Smooth muscle cell (in vitro differentiated cells): ENCODE measurements at regions not wholly inside any gene's neighbourhood (a gene's known extent, or its start where the extent isn't known, plus 50 kb on each side); places are given as distances from the start of the nearest gene placed in this dataset.
"Not testable (repeated sequence)": the region's sequence is repeated elsewhere in the genome, so short reads cannot be mapped to it uniquely, and the experiment has no call there.

Experiments
- DNase-seq: peaks from one replicate; lab custom pipeline; 2025; ENCODE audit not compliant: unreplicated experiment; lab: John Stamatoyannopoulos, UW
- H2AFZ ChIP-seq: fragments of 200-600 bp; sonication (generic); 2 replicates; pipeline ENCODE4 v1.6.0; 2016; ENCODE audit warnings: antibody characterized with exemption, low read depth, mild to moderate bottlenecking
- H3F3A ChIP-seq: fragments of 200-600 bp; sonication (generic); 2 replicates; pipeline ENCODE4 v1.6.0; 2017; ENCODE audit warnings: antibody characterized with exemption, low read depth
- H3K27ac ChIP-seq: fragments of 200-600 bp; sonication (generic); 2 replicates; pipeline ENCODE4 v1.5.1; 2016; ENCODE audit warnings: low read depth, mild to moderate bottlenecking
- H3K27me3 ChIP-seq: fragments of 200-600 bp; sonication (generic); 2 replicates; pipeline ENCODE4 v1.6.1; 2016; ENCODE audit warnings: low read depth, mild to moderate bottlenecking
- H3K36me3 ChIP-seq: fragments of 200-600 bp; sonication (generic); 2 replicates; pipeline ENCODE4 v1.5.1; 2016; ENCODE audit warnings: low read depth
- H3K4me1 ChIP-seq: fragments of 200-600 bp; sonication (generic); 2 replicates; pipeline ENCODE4 v1.5.1; 2016; ENCODE audit warnings: low read depth
- H3K4me2 ChIP-seq: fragments of 200-600 bp; sonication (generic); 2 replicates; pipeline ENCODE4 v1.6.0; 2016; ENCODE audit warnings: mild to moderate bottlenecking
- H3K4me3 ChIP-seq: fragments of 200-600 bp; sonication (generic); 2 replicates; pipeline ENCODE4 v1.5.1; 2016; ENCODE audit warnings: mild to moderate bottlenecking
- H3K79me2 ChIP-seq: fragments of 200-600 bp; sonication (generic); 2 replicates; pipeline ENCODE4 v1.6.0; 2016; ENCODE audit warnings: low read depth, mild to moderate bottlenecking
- H3K9ac ChIP-seq: fragments of 200-600 bp; sonication (generic); 2 replicates; pipeline ENCODE4 v1.6.0; 2016; ENCODE audit warnings: low read depth
- H3K9me3 ChIP-seq: fragments of 200-600 bp; sonication (generic); replicated peaks from 2 replicates; pipeline ENCODE4 v1.5.1; 2016; ENCODE audit warnings: low read depth
- H4K20me1 ChIP-seq: fragments of 200-600 bp; sonication (generic); 2 replicates; pipeline ENCODE4 v1.6.0; 2016; ENCODE audit warnings: low read depth
- whole genome bisulfite sequencing: methylation state at CpG from one replicate; pipeline ENCODE4 v1.1.7; 2016; ENCODE audit warnings: low lambda C conversion rate; 5-methylcytosine and 5-hydroxymethylcytosine counted together
- TF ChIP-seq, protein P1 (sequence below): fragments of 200-600 bp; sonication (generic); IDR thresholded peaks from 2 replicates; pipeline ENCODE4 v1.5.1; 2017; ENCODE audit warnings: borderline replicate concordance, mild to moderate bottlenecking, antibody characterized with exemption; ENCODE audit not compliant: insufficient read depth, poor library complexity, severe bottlenecking

DNA sequence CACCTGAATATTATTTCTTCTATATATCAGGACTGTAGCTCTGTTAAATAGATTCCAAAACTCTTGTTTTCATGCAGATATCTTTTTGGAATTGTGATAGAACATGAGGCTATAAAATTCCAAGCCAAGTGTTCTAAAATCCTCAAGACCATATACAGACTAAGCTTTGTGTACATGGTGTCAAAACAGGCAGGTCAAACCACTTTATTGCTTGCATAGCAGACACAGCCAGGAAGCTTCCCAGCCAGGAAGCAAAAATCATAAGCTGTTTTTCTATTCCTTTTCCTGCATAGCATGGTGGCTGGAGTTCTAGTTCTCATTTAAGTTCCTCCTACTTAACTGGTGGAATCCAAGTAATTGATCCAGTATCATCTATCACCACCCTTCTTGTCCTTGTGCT is 353.3 kb downstream of the PAX1 start:
- H3K27ac ChIP-seq: no peak overlapping the region
- DNase-seq: no peak
- no peaks in the 10 kb centered on the region for H3K9me3 ChIP-seq
- no peaks in the 10 kb centered on the region for H4K20me1 ChIP-seq
- H3K4me1 ChIP-seq: no peaks in the 10 kb centered on the region
- H3F3A ChIP-seq: no peaks in the 10 kb centered on the region
- H2AFZ ChIP-seq: no peak overlapping the region
- no peaks in the 10 kb centered on the region for H3K79me2 ChIP-seq
- TF ChIP-seq, protein P1, sequence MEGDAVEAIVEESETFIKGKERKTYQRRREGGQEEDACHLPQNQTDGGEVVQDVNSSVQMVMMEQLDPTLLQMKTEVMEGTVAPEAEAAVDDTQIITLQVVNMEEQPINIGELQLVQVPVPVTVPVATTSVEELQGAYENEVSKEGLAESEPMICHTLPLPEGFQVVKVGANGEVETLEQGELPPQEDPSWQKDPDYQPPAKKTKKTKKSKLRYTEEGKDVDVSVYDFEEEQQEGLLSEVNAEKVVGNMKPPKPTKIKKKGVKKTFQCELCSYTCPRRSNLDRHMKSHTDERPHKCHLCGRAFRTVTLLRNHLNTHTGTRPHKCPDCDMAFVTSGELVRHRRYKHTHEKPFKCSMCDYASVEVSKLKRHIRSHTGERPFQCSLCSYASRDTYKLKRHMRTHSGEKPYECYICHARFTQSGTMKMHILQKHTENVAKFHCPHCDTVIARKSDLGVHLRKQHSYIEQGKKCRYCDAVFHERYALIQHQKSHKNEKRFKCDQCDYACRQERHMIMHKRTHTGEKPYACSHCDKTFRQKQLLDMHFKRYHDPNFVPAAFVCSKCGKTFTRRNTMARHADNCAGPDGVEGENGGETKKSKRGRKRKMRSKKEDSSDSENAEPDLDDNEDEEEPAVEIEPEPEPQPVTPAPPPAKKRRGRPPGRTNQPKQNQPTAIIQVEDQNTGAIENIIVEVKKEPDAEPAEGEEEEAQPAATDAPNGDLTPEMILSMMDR: no peak
- H3K36me3 ChIP-seq: no peaks in the 10 kb centered on the region
- no peak overlapping the region for H3K4me3 ChIP-seq
- H3K4me2 ChIP-seq: no peak overlapping the region
- H3K9ac ChIP-seq: no peak overlapping the region
- no peaks in the 10 kb centered on the region for H3K27me3 ChIP-seq

DNA sequence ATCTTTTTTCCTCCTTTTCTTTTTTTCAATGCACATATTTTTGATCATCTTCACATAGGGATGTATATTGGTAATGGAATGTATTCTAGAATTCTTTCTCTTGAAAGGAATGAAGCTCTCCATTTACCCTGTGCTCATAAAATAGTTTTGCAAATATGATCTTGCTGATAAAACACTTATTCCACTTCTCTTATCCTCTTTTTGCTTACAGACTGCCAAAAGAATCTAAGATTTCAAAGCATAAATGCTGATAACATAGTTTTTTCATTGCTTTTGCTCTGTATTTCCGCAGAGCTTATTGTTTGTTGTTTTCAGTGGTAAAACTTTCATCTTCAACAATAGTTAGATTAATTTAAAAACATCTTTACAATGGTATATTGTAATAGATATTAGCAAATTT is 350.5 kb downstream of the PAX1 start:
- H3K27ac ChIP-seq: no peak overlapping the region
- no peaks in the 10 kb centered on the region for H3F3A ChIP-seq
- no peak overlapping the region for H3K4me3 ChIP-seq
- no peak overlapping the region for H3K9ac ChIP-seq
- WGBS: 84% methylated on average over 1 of the region's 1 CpG
- no peaks in the 10 kb centered on the region for H3K4me1 ChIP-seq
- no peak for DNase-seq
- no peaks in the 10 kb centered on the region for H3K27me3 ChIP-seq
- H3K79me2 ChIP-seq: no peaks in the 10 kb centered on the region
- no peaks in the 10 kb centered on the region for H4K20me1 ChIP-seq
- H3K4me2 ChIP-seq: no peak overlapping the region
- H3K36me3 ChIP-seq: no peaks in the 10 kb centered on the region
- no peak overlapping the region for H2AFZ ChIP-seq
- TF ChIP-seq, protein P1: no peak
- no peaks in the 10 kb centered on the region for H3K9me3 ChIP-seq

DNA sequence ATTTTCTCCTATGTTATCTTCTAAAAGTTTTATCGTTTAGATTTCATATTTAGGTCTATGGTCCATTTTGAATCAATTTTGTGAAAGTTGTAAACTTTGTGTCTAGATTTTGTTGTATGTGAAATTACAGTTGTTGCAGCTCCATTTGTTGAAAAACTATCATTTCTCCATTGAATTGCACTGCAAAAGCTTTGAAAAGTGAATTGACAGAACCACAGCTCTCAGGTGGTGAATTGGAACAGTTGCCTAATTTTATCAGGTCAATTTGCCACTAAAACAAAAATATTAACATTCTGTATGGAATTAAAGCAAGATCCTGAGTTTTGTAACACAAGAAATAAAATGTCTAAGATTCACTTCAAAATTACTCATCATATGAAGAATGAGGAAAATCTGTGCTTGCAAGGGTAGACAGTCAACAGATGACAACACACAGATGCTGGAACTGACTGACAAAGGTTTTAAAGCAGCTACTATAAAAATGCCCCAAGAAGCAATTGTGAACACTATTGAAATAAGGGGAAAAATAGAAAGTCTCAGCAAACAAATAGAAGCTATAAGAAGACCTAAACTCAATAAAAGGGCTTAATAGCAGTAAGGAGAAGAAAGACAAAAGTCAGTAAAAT is 346.7 kb downstream of the PAX1 start:
- Histone ChIP-seq H3K27me3 (no peaks in the 10 kb centered on the region), H4K20me1 (no peaks in the 10 kb centered on the region), H3F3A (no peaks in the 10 kb centered on the region), H3K27ac (no peak overlapping the region), H3K4me1 (no peaks in the 10 kb centered on the region), H3K36me3 (no peaks in the 10 kb centered on the region), H3K9ac (no peak overlapping the region), H3K9me3 (no peaks in the 10 kb centered on the region), H3K4me3 (no peak overlapping the region), H3K4me2 (no peak overlapping the region), H3K79me2 (no peaks in the 10 kb centered on the region), H2AFZ (no peak overlapping the region)
- TF ChIP-seq, protein P1: no peak
- no peak for DNase-seq
- WGBS: 81% methylated on average over 1 of the region's 1 CpG

DNA sequence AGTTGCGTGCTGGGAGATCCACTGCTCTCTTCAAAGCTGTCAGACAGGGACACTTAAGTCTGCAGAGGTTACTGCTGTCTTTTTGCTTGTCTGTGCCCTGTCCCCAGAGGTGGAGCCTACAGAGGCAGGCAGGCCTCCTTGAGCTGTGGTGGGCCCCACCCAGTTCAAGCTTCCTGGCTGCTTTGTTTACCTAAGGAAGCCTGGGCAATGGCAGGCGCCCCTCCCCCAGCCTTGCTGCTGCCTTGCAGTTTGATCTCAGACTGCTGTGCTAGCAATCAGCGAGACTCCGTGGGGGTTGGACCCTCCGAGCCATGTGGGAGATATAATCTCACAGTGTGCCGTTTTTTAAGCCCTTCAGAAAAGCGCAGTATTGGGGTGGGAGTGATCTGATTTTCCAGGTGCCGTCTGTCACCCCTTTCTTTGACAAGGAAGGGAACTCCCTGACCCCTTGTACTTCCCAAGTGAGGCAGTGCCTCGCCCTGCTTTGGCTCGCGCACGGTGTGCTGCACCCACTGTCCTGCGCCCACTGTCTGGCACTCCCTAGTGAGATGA is 340.6 kb downstream of the PAX1 start:
- H3K79me2 ChIP-seq, H3K4me2 ChIP-seq, H3F3A ChIP-seq, H3K36me3 ChIP-seq, H3K9me3 ChIP-seq, H2AFZ ChIP-seq, H4K20me1 ChIP-seq, H3K9ac ChIP-seq, H3K4me3 ChIP-seq, H3K27ac ChIP-seq, H3K4me1 ChIP-seq, H3K27me3 ChIP-seq, DNase-seq: not testable (repeated sequence)
- 56% methylated on average over 13 of the region's 13 CpGs for WGBS
